Forelimb muscle (tissue), 1 donor: ENCODE measurements at regions not wholly inside any gene's neighbourhood (a gene's known extent, or its start where the extent isn't known, plus 50 kb on each side); places are given as distances from the start of the nearest gene placed in this dataset.
A peak's percentile ranks its signal among the peaks of the same experiment; 100 is the strongest.
"Not testable (repeated sequence)": the region's sequence is repeated elsewhere in the genome, so short reads cannot be mapped to it uniquely, and the experiment has no call there.

Source experiments
- DNase-seq: peaks from one replicate; pipeline ENCODE4 v3.0.0-alpha.2; 2013; ENCODE audit warnings: low read depth

GRCh38 chr12:114616081-114616480, 67.9 kb downstream of the TBX3 start:
- no peak for DNase-seq

- no peak for DNase-seq
These were observed 69.9 kb downstream of the TBX3 start for GRCh38 chr12:114614040-114614439.

- no peak for DNase-seq
These were observed 71.9 kb downstream of the TBX3 start for GRCh38 chr12:114612062-114612461.

- DNase-seq: no peak
These were observed 72.6 kb downstream of the TBX3 start for GRCh38 chr12:114611145-114612018.

- DNase-seq: no peak
These were observed 75.5 kb downstream of the TBX3 start for GRCh38 chr12:114608509-114608908.

- no peak for DNase-seq
These were observed 78.1 kb downstream of the TBX3 start for GRCh38 chr12:114605918-114606317.

GRCh38 chr12:114604606-114605005, 79.4 kb downstream of the TBX3 start:
- peak; percentile 62 for DNase-seq

GRCh38 chr12:114600584-114600983, 83.4 kb downstream of the TBX3 start:
- not testable (repeated sequence) for DNase-seq

- no peak for DNase-seq
These were observed 85.9 kb downstream of the TBX3 start for GRCh38 chr12:114598111-114598510.

- DNase-seq: peak; percentile 25
These were observed 91.0 kb downstream of the TBX3 start for GRCh38 chr12:114592946-114593345.

- DNase-seq: no peak
These were observed 95.9 kb downstream of the TBX3 start for GRCh38 chr12:114588061-114588460.

- DNase-seq: no peak
These were observed 103.7 kb downstream of the TBX3 start for GRCh38 chr12:114580306-114580705.

GRCh38 chr12:114579389-114579788, 104.6 kb downstream of the TBX3 start:
- no peak for DNase-seq

- no peak for DNase-seq
These were observed 121.3 kb downstream of the TBX3 start for GRCh38 chr12:114562654-114563053.

GRCh38 chr12:114555451-114555850, 128.5 kb downstream of the TBX3 start:
- no peak for DNase-seq

GRCh38 chr12:114547636-114548035, 136.3 kb downstream of the TBX3 start:
- no peak for DNase-seq

- DNase-seq: no peak
These were observed 124.5 kb upstream of the TBX5 start for GRCh38 chr12:114530417-114530816.

- DNase-seq: no peak
These were observed 124.0 kb upstream of the TBX5 start for GRCh38 chr12:114529966-114530365.

GRCh38 chr12:114528766-114529165, 122.8 kb upstream of the TBX5 start:
- no peak for DNase-seq

- DNase-seq: not testable (repeated sequence)
These were observed 115.2 kb upstream of the TBX5 start for GRCh38 chr12:114521160-114521559.

- no peak for DNase-seq
These were observed 106.4 kb upstream of the TBX5 start for GRCh38 chr12:114512351-114512750.

- DNase-seq: peak; percentile 41
These were observed 102.7 kb upstream of the TBX5 start for GRCh38 chr12:114508529-114509129.

- DNase-seq: no peak
These were observed 100.7 kb upstream of the TBX5 start for GRCh38 chr12:114506651-114507050.
